ENCODE measurements at regions not wholly inside any gene's neighbourhood (a gene's known extent, or its start where the extent isn't known, plus 50 kb on each side); places are given as distances from the start of the nearest gene placed in this dataset.

DNA sequence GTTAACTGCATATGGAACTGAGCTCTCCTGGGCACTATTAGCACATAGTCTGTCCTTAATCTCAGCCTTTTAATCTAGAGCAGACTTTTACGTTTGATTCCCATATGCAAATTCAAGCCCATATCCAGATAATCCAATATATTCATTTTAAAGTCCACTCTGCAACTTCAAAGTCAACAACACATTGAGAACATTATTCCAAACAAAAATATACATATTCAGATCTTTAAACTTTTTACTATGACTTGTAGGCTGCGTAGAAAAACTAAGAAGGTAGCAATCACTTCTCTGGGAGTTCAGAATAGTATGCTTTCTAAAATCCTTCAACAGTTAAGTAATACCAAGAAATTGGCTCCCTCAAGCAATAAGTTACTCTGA, 499.4 kb downstream of the SPATA31D1 start:
- POLR2A ChIA-PET, result no interaction called here
- CTCF ChIA-PET, result no interaction called here
- intact Hi-C loops (cut with micrococcal nuclease), result no loop called here

More for the DNA sequence above, 499.4 kb downstream of the SPATA31D1 start:
- Histone ChIP-seq H3K9me2 (ENCODE audit: insufficient read depth) (no peaks in the 10 kb centered on the region), H3K9ac (ENCODE audit: low read length) (no peak overlapping the region), H3K79me2 (ENCODE audit: insufficient read depth, low read length) (no peaks in the 10 kb centered on the region), H3K4me3 (replicated peaks in 1 of 2; ENCODE audit: low read depth in 1 of 2, low read length in 2 of 2) (no peak overlapping the region), H3K27me3 (ENCODE audit: insufficient read depth, low read length) (no peaks in the 10 kb centered on the region), H3K4me1 (ENCODE audit: control insufficient read depth in 1 of 2, insufficient read depth in 2 of 2, low read length in 2 of 2) (no peaks in the 10 kb centered on the region), H3K4me2 (ENCODE audit: low read length) (no peak overlapping the region), H2AFZ (ENCODE audit: low read depth, low read length, poor library complexity, severe bottlenecking) (no peak overlapping the region), H3K27ac (ENCODE audit: low read depth, low read length) (no peak overlapping the region), H3K9me3 (ENCODE audit: control insufficient read depth in 1 of 2, insufficient read depth in 1 of 2, low read depth in 1 of 2, low read length in 2 of 2) (peaks cover 0 to 17% of the 10 kb centered on the region in 2 experiments; a peak in 1 of 4 replicates), H3K36me3 (ENCODE audit: control insufficient read depth in 1 of 2, insufficient read depth in 2 of 2, low read length in 2 of 2) (no peaks in the 10 kb centered on the region), H4K20me1 (ENCODE audit: insufficient read depth) (no peaks in the 10 kb centered on the region)
- TF ChIP-seq RAD21 (IDR thresholded peaks at IDR 0.05; ENCODE audit: low read depth) (no peak), CBX3 (IDR thresholded peaks at IDR 0.05; ENCODE audit: low read depth) (no peak), SIN3A (IDR thresholded peaks at IDR 0.05; ENCODE audit: low read depth) (no peak), ZNF274 (IDR thresholded peaks at IDR 0.05; ENCODE audit: low read depth, low read length) (no peak), JUND (IDR thresholded peaks at IDR 0.05) (no peak), FOSL1 (IDR thresholded peaks at IDR 0.05; ENCODE audit: low read depth) (no peak), TCF7L2 (IDR thresholded peaks at IDR 0.05; ENCODE audit: borderline replicate concordance, extremely low read depth, insufficient read depth, insufficient read length) (no peak), SRF (IDR thresholded peaks at IDR 0.05; ENCODE audit: low read depth) (no peak), EZH2phosphoT487 (IDR thresholded peaks at IDR 0.05; ENCODE audit: borderline replicate concordance) (no peak), SP1 (IDR thresholded peaks at IDR 0.05; ENCODE audit: low read depth) (no peak), POLR2AphosphoS5 (IDR thresholded peaks at IDR 0.05; ENCODE audit: low read depth, low read length) (no peak), YY1 (IDR thresholded peaks at IDR 0.05; ENCODE audit: extremely low read depth, insufficient replicate concordance, low read depth, low read length) (no peak), ZFX (IDR thresholded peaks at IDR 0.05) (no peak), EZH2 (IDR thresholded peaks at IDR 0.05) (no peak)
- TF ChIP-seq, protein P1, sequence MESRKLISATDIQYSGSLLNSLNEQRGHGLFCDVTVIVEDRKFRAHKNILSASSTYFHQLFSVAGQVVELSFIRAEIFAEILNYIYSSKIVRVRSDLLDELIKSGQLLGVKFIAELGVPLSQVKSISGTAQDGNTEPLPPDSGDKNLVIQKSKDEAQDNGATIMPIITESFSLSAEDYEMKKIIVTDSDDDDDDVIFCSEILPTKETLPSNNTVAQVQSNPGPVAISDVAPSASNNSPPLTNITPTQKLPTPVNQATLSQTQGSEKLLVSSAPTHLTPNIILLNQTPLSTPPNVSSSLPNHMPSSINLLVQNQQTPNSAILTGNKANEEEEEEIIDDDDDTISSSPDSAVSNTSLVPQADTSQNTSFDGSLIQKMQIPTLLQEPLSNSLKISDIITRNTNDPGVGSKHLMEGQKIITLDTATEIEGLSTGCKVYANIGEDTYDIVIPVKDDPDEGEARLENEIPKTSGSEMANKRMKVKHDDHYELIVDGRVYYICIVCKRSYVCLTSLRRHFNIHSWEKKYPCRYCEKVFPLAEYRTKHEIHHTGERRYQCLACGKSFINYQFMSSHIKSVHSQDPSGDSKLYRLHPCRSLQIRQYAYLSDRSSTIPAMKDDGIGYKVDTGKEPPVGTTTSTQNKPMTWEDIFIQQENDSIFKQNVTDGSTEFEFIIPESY (IDR thresholded peaks at IDR 0.05; ENCODE audit: extremely low read depth, insufficient replicate concordance, low read length), result no peak
- TF ChIP-seq, protein P2, sequence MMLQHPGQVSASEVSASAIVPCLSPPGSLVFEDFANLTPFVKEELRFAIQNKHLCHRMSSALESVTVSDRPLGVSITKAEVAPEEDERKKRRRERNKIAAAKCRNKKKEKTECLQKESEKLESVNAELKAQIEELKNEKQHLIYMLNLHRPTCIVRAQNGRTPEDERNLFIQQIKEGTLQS (IDR thresholded peaks at IDR 0.05), result no peak
- TF ChIP-seq, protein P3, sequence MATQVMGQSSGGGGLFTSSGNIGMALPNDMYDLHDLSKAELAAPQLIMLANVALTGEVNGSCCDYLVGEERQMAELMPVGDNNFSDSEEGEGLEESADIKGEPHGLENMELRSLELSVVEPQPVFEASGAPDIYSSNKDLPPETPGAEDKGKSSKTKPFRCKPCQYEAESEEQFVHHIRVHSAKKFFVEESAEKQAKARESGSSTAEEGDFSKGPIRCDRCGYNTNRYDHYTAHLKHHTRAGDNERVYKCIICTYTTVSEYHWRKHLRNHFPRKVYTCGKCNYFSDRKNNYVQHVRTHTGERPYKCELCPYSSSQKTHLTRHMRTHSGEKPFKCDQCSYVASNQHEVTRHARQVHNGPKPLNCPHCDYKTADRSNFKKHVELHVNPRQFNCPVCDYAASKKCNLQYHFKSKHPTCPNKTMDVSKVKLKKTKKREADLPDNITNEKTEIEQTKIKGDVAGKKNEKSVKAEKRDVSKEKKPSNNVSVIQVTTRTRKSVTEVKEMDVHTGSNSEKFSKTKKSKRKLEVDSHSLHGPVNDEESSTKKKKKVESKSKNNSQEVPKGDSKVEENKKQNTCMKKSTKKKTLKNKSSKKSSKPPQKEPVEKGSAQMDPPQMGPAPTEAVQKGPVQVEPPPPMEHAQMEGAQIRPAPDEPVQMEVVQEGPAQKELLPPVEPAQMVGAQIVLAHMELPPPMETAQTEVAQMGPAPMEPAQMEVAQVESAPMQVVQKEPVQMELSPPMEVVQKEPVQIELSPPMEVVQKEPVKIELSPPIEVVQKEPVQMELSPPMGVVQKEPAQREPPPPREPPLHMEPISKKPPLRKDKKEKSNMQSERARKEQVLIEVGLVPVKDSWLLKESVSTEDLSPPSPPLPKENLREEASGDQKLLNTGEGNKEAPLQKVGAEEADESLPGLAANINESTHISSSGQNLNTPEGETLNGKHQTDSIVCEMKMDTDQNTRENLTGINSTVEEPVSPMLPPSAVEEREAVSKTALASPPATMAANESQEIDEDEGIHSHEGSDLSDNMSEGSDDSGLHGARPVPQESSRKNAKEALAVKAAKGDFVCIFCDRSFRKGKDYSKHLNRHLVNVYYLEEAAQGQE (IDR thresholded peaks at IDR 0.05; ENCODE audit: low read depth), result no peak
- TF ChIP-seq, protein P4, sequence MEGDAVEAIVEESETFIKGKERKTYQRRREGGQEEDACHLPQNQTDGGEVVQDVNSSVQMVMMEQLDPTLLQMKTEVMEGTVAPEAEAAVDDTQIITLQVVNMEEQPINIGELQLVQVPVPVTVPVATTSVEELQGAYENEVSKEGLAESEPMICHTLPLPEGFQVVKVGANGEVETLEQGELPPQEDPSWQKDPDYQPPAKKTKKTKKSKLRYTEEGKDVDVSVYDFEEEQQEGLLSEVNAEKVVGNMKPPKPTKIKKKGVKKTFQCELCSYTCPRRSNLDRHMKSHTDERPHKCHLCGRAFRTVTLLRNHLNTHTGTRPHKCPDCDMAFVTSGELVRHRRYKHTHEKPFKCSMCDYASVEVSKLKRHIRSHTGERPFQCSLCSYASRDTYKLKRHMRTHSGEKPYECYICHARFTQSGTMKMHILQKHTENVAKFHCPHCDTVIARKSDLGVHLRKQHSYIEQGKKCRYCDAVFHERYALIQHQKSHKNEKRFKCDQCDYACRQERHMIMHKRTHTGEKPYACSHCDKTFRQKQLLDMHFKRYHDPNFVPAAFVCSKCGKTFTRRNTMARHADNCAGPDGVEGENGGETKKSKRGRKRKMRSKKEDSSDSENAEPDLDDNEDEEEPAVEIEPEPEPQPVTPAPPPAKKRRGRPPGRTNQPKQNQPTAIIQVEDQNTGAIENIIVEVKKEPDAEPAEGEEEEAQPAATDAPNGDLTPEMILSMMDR (IDR thresholded peaks at IDR 0.05 in 2 of 3, conservative IDR thresholded peaks at IDR 0.05 in 1 of 3; ENCODE audit: borderline replicate concordance in 1 of 3, insufficient read depth in 1 of 3, low read depth in 2 of 3, low read length in 2 of 3), result no peak
- BruUV-seq (replicated peaks), result no TSS peak
- DNase-seq (ENCODE audit: low read depth, low spot score) (no peak), ATAC-seq (no peak)
- RAD21 ChIA-PET (ENCODE audit: low non-redundant PET in 1 of 2, low total read pairs in 2 of 2, uncharacterized antibody in 2 of 2, unreplicated experiment in 2 of 2), result no interaction called here
